ENCODE measurements at regions not wholly inside any gene's neighbourhood (a gene's known extent, or its start where the extent isn't known, plus 50 kb on each side); places are given as distances from the start of the nearest gene placed in this dataset.
A peak's percentile ranks its signal among the peaks of the same experiment; 100 is the strongest.
"Not testable (repeated sequence)": the region's sequence is repeated elsewhere in the genome, so short reads cannot be mapped to it uniquely, and the experiment has no call there.

- no peak for DNase-seq
Observed at GRCh38 chr12:19779395-19780056, 340.2 kb downstream of the AEBP2 start.

- no peak for DNase-seq
Observed at GRCh38 chr12:19780460-19780859, 341.2 kb downstream of the AEBP2 start.

- DNase-seq = no peak
Observed at GRCh38 chr12:19783547-19784444, 344.5 kb downstream of the AEBP2 start.

GRCh38 chr12:19792028-19792427, 352.7 kb downstream of the AEBP2 start:
- DNase-seq = no peak

- no peak for DNase-seq
Observed at GRCh38 chr12:19794116-19794515, 354.8 kb downstream of the AEBP2 start.

GRCh38 chr12:19799216-19799615, 359.9 kb downstream of the AEBP2 start:
- no peak for DNase-seq

GRCh38 chr12:19799895-19800602, 360.8 kb downstream of the AEBP2 start:
- DNase-seq = no peak

GRCh38 chr12:19800884-19801283, 361.6 kb downstream of the AEBP2 start:
- no peak for DNase-seq

- DNase-seq = no peak
Observed at GRCh38 chr12:19801941-19802340, 362.6 kb downstream of the AEBP2 start.

- no peak for DNase-seq
Observed at GRCh38 chr12:19802915-19803314, 363.6 kb downstream of the AEBP2 start.

GRCh38 chr12:19804737-19805136, 365.4 kb downstream of the AEBP2 start:
- DNase-seq = no peak

GRCh38 chr12:19808371-19808770, 369.1 kb downstream of the AEBP2 start:
- DNase-seq = no peak

- DNase-seq = no peak
Observed at GRCh38 chr12:19810213-19810612, 370.9 kb downstream of the AEBP2 start.

GRCh38 chr12:19811922-19812321, 372.6 kb downstream of the AEBP2 start:
- DNase-seq = no peak

- DNase-seq = no peak
Observed at GRCh38 chr12:19819231-19819630, 379.9 kb downstream of the AEBP2 start.

- DNase-seq = no peak
Observed at GRCh38 chr12:19822476-19822875, 383.2 kb downstream of the AEBP2 start.

GRCh38 chr12:19823326-19823725, 384.0 kb downstream of the AEBP2 start:
- DNase-seq = not testable (repeated sequence)

GRCh38 chr12:19826980-19827550, 387.8 kb downstream of the AEBP2 start:
- no peak for DNase-seq

- no peak for DNase-seq
Observed at GRCh38 chr12:19829100-19829853, 390.0 kb downstream of the AEBP2 start.

- no peak for DNase-seq
Observed at GRCh38 chr12:19830446-19830845, 391.2 kb downstream of the AEBP2 start.

GRCh38 chr12:19833775-19834501, 394.6 kb downstream of the AEBP2 start:
- peak; percentile 43 for DNase-seq

- DNase-seq = no peak
Observed at GRCh38 chr12:19834592-19834991, 395.3 kb downstream of the AEBP2 start.

Data from activated naive CD4-positive, alpha-beta T cell treated with Interleukin-2 at 50 U/mL for 16 hours (primary cell).